ENCODE measurements at regions not wholly inside any gene's neighbourhood (a gene's known extent, or its start where the extent isn't known, plus 50 kb on each side); places are given as distances from the start of the nearest gene placed in this dataset.
A peak's percentile ranks its signal among the peaks of the same experiment; 100 is the strongest.

- no peaks in the 10 kb centered on the region for H3K27me3 ChIP-seq
- H3K36me3 ChIP-seq, result no peaks in the 10 kb centered on the region
- intact Hi-C loops (cut with DNase I; ENCODE audit: low total_unique reads), result no loop called here
- peaks cover 0 to 37% (median 10%) of the 10 kb centered on the region in 4 donors for H3K4me1 ChIP-seq
- no peak for DNase-seq
- no peak overlapping the region for H3K4me3 ChIP-seq
- peak overlapping the region in 1 of 2 donors; percentile 14 for H3K27ac ChIP-seq
- no peak for TF ChIP-seq CTCF (IDR thresholded peaks at IDR 0.05)
- no peaks in the 10 kb centered on the region for H3K9me3 ChIP-seq
Observed at GRCh38 chr10:3928569-3928968, 143.6 kb upstream of the KLF6 start.

DNA sequence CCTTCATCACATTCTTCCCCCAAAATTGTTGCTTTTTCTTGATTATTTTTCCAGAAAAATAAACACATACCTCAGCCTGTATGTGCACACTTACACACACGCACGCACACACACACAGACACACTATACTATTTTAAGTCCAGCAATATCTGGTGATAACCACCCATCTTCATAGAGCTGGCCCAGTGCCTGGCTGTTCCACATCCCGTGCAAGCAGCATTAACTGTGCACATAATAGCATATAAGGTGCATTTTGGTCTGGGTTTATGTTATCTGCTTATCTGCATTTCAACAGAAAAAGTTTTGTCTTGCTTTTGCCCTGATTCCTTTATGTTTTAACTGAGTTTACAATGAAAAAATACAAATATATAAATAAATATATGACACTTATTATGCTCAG is 143.1 kb upstream of the KLF6 start:
- peaks cover 0 to 37% (median 10%) of the 10 kb centered on the region in 4 donors for H3K4me1 ChIP-seq
- intact Hi-C loops (cut with DNase I; ENCODE audit: low total_unique reads), result no loop called here
- TF ChIP-seq CTCF (IDR thresholded peaks at IDR 0.05), result no peak
- DNase-seq, result no peak
- H3K9me3 ChIP-seq, result no peaks in the 10 kb centered on the region
- H3K36me3 ChIP-seq, result no peaks in the 10 kb centered on the region
- no peaks in the 10 kb centered on the region for H3K27me3 ChIP-seq
- H3K4me3 ChIP-seq, result no peak overlapping the region
- H3K27ac ChIP-seq, result peak overlapping the region in 1 of 2 donors; percentile 14

GRCh38 chr10:3926675-3927525 is 141.9 kb upstream of the KLF6 start:
- Histone ChIP-seq H3K36me3 (no peaks in the 10 kb centered on the region), H3K9me3 (no peaks in the 10 kb centered on the region), H3K27ac (peak overlapping the region; percentile 24 to 59), H3K4me1 (peaks cover 0 to 37% (median 10%) of the 10 kb centered on the region in 4 donors), H3K4me3 (no peak overlapping the region), H3K27me3 (no peaks in the 10 kb centered on the region)
- intact Hi-C loops (cut with DNase I; ENCODE audit: low total_unique reads), result no loop called here
- no peak for TF ChIP-seq CTCF (IDR thresholded peaks at IDR 0.05)
- no peak for DNase-seq

DNA sequence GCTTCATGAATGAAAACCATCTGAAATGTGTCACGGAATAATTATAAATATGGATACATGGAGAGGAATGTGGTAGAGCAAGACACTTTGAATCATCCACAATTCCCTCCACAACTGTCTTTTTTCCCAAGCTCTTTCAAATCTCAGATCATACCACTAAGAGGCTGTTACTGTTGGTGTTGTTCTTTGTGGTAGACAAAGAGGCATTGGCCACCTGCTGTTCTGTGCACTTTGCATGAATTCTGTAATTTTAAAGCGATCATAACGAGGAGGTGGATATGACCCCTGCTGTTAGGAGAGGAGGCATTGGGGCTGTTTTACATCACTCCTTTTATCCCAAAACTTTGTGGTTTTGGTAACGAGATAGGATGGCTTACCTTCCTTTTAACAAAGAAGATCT is 141.2 kb upstream of the KLF6 start:
- intact Hi-C loops (cut with DNase I; ENCODE audit: low total_unique reads), result no loop called here
- Histone ChIP-seq H3K4me1 (peaks cover 0 to 37% (median 10%) of the 10 kb centered on the region in 4 donors), H3K4me3 (no peak overlapping the region), H3K27me3 (no peaks in the 10 kb centered on the region), H3K9me3 (no peaks in the 10 kb centered on the region), H3K36me3 (no peaks in the 10 kb centered on the region), H3K27ac (peak overlapping the region; percentile 24 to 59)
- no peak for TF ChIP-seq CTCF (IDR thresholded peaks at IDR 0.05)
- DNase-seq, result no peak

GRCh38 chr10:3925184-3925583 is 140.2 kb upstream of the KLF6 start:
- DNase-seq, result no peak
- H3K36me3 ChIP-seq, result no peaks in the 10 kb centered on the region
- H3K27me3 ChIP-seq, result no peaks in the 10 kb centered on the region
- H3K27ac ChIP-seq, result no peak overlapping the region
- no peak overlapping the region for H3K4me3 ChIP-seq
- no peaks in the 10 kb centered on the region for H3K9me3 ChIP-seq
- no peak for TF ChIP-seq CTCF (IDR thresholded peaks at IDR 0.05)
- H3K4me1 ChIP-seq, result peaks cover 0 to 40% (median 10%) of the 10 kb centered on the region in 4 donors
- intact Hi-C loops (cut with DNase I; ENCODE audit: low total_unique reads), result no loop called here
